A673 (cell line): ENCODE measurements at regions not wholly inside any gene's neighbourhood (a gene's known extent, or its start where the extent isn't known, plus 50 kb on each side); places are given as distances from the start of the nearest gene placed in this dataset.

ENCODE experiments used
- EZH2 ChIP-seq: fragments of 200-600 bp; sonication (generic); IDR thresholded peaks from 2 replicates; pipeline ENCODE4 v1.6.1; 2017; ENCODE audit warnings: borderline replicate concordance, low read depth, mild to moderate bottlenecking, mixed read lengths, antibody characterized with exemption, low read length; ENCODE audit not compliant: poor library complexity, severe bottlenecking
- TF ChIP-seq, protein P1 (sequence below): fragments of 300-800, 200-600 bp; sonication (generic); conservative IDR thresholded peaks from 2 replicates; pipeline ENCODE4 v1.5.1; 2017; ENCODE audit warnings: low read depth, mild to moderate bottlenecking, antibody characterized with exemption, low read length, moderate library complexity, mixed read lengths

- TF ChIP-seq, protein P1, sequence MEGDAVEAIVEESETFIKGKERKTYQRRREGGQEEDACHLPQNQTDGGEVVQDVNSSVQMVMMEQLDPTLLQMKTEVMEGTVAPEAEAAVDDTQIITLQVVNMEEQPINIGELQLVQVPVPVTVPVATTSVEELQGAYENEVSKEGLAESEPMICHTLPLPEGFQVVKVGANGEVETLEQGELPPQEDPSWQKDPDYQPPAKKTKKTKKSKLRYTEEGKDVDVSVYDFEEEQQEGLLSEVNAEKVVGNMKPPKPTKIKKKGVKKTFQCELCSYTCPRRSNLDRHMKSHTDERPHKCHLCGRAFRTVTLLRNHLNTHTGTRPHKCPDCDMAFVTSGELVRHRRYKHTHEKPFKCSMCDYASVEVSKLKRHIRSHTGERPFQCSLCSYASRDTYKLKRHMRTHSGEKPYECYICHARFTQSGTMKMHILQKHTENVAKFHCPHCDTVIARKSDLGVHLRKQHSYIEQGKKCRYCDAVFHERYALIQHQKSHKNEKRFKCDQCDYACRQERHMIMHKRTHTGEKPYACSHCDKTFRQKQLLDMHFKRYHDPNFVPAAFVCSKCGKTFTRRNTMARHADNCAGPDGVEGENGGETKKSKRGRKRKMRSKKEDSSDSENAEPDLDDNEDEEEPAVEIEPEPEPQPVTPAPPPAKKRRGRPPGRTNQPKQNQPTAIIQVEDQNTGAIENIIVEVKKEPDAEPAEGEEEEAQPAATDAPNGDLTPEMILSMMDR = no peak
- TF ChIP-seq EZH2 = no peak
These were observed 62.4 kb upstream of the POU2F1 start for GRCh38 chr1:167158111-167158812.
